RKO (cell line): ENCODE measurements at regions not wholly inside any gene's neighbourhood (a gene's known extent, or its start where the extent isn't known, plus 50 kb on each side); places are given as distances from the start of the nearest gene placed in this dataset.
A peak's percentile ranks its signal among the peaks of the same experiment; 100 is the strongest.
"Not testable (repeated sequence)": the region's sequence is repeated elsewhere in the genome, so short reads cannot be mapped to it uniquely, and the experiment has no call there.

Experiments
- DNase-seq: peaks from one replicate; pipeline ENCODE4 v3.0.0-alpha.2; 2016; ENCODE audit warnings: low spot score

DNA sequence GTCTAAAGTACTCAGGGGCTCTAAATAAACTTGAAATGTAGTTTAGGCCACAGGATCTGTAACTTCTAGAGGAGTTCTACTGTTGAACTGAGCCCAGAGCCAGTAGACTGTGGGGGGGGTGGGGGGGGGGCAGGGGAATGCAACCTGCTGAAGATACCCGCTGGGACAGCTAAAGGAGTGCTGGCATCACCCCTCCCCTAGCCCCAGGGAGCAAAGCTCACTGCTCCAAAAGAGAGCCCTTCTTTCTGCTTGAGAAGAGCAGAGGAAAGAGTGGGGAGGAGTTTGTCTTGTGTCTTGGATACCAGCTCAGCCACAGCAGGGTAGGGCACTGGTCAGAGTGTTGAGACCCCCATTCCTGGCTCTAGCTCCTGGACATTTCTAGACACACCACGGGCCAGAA, 414.0 kb upstream of the KLHL29 start:
- DNase-seq: no peak

DNA sequence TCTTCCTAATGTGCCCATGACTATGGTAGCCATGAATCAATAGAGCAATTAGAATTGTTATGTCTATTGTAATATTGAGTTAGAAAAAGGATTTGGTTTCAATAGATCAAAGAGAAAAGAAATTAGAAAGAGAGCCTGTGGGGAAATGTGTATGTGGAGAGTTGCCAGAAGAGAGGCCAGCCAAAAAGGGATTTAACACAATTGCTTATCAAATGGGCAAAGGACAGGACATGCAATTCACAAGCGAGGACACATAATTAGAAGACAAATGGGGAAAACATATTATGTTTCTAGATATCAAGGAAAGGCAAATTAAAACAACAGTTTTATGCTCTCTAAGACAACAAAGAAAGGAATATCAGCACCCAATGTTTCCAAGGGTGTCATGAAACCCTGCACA, 403.2 kb upstream of the KLHL29 start:
- no peak for DNase-seq

DNA sequence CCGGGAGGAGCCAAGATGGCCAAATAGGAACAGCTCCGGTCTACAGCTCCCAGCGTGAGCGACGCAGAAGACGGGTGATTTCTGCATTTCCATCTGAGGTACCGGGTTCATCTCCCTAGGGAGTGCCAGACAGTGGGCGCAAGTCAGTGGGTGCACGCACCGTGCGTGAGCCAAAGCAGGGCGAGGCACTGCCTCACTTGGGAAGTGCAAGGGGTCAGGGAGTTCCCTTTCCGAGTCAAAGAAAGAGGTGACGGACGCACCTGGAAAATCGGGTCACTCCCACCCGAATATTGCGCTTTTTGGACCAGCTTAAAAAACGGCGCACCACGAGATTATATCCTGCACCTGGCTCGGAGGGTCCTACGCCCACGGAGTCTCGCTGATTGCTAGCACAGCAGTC, 400.8 kb upstream of the KLHL29 start:
- DNase-seq: not testable (repeated sequence)

DNA sequence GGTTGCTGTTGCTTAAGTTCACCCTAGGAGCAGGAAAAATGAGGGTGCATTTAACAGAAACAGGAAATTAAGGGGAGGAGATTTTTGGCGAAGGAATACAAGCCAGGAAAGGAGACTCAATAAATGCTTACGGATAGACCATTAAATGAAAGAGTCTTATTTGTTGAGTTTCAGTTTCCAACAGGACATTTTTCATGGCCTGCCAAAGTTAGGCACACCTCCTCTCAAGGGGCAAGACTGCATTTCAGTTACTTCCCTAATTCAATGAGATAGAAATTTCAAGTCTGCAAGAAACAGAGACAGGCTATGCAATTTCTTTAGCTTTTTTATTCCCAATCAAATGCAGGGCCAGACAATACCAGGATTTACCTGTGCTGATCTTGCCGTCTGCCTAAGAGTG, 394.7 kb upstream of the KLHL29 start:
- DNase-seq: no peak

DNA sequence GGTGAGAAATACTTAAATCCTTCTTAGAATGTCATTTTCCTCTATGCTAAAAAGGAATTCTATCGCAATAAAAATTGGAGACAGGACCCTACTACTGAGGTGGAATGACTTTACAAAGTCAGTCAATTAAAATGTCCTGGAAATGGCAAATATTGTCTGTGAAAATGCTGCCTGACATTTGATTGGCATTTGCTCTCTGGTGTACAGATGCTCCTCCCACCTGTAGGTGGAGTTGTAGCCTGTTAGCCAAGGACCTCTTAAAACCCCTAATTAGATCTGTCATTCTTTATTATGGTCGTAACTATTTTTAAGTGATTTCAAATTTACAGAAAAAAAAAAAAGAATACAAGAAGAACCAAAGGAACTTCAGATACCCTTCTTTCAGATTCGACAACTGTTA, 393.1 kb upstream of the KLHL29 start:
- peak; percentile 14 for DNase-seq

DNA sequence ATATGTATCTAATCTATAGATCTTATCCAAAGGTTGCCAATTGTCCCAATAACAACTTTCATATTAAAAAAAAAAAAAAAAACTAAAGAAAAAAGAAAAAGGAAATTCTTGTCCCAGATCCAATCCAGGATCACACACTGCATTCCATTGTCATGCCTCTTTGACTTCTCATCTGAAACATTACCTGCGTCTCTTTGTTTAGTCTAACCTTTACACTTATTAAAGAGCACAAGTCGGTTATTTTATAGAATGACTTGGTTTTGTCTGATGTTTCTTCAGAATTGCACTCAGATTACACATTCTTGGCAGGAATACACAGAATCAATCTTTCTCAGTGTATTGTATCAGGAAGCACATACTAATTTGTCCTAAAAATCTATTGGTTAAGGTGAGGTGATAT, 392.5 kb upstream of the KLHL29 start:
- no peak for DNase-seq

DNA sequence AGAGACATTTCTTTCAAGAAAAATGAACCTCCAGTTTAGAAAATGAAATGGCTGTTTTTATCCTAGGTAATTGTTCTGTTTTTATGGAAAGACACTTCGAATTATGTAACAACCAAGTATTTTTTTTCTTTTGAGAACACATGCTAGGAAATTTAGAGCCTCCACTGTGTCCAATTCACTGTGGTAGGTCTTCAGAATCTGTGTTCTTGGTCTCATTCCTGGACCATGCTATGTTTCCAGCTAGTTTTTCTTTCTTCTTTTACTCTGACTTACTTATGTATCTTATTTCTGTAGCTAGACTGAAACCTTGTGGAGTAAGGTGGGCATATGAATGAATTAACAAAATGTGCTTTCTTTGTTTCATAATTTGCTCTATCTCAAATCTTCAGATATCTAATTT, 391.7 kb upstream of the KLHL29 start:
- DNase-seq: no peak

DNA sequence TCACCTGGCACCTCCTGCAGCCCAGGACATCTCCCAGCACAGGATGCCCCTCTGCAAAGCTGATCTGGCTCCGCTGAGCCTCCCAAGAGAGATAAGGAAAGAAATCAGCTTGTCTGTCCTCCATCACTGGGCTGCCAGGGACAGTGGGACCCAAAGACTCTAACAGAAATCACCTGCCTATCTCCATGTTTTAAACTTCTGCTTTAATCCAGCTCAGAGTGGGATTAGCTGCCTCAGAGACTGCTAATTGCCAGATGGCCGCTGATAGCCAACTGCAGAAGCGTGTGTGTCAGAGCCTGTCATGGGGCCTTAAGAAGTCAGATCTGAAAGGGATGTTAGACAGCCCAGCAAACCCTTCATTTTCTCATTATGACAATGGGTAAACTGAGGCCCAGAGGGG, 389.4 kb upstream of the KLHL29 start:
- no peak for DNase-seq

DNA sequence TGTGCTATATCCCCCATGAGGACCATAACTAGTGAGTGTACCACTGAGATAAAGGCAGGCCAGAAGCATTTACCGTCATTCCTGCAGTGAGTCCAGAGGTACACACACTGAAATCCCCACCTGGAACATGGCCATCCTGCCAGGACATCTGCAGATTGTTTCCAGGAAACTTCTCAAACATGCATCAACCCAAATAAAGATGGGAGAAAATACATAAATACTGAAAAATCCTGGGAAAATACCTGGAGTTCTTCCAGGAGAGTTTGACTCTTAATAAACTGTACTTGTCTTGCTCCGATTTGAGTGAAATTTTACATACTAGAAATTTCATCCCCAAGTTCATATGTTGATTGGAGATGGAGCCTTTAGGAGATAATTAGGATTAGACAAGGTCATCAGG, 388.1 kb upstream of the KLHL29 start:
- no peak for DNase-seq

DNA sequence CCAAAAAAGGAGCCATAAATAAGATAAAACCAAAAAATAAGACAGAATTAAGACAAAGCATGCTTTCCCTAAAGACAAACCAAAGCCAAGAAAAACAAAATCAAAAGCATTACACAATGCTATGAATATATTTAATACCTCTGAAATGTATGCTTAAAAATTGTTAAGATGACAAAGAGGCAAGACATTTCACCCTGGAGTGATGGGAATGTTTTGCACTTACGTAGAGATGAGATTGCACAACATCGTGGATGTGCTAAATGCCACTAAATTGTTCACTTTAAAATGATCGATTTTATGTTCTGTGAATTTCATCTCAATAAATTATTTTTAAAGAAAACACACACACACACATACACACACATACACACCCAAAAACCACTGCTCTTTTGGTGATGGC, 386.6 kb upstream of the KLHL29 start:
- no peak for DNase-seq

DNA sequence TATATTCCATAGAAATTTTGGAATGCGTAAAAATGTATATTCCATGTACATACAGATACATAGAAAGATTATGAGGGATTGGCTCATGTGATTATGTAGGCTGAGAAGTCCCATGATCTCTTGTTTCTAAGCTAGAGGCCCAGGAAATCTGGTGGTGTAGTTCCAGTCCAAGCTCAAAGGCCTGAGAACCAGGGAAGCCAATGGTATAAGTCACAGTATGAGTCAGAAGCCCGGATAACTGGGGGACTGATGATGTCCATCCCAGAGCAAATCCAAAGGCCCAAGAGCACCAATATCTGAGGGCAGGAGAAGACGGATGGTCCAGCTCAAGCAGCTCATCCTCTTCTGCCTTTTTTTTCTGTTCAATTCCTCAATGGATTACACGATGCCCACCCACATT, 385.0 kb upstream of the KLHL29 start:
- DNase-seq: peak; percentile 60

DNA sequence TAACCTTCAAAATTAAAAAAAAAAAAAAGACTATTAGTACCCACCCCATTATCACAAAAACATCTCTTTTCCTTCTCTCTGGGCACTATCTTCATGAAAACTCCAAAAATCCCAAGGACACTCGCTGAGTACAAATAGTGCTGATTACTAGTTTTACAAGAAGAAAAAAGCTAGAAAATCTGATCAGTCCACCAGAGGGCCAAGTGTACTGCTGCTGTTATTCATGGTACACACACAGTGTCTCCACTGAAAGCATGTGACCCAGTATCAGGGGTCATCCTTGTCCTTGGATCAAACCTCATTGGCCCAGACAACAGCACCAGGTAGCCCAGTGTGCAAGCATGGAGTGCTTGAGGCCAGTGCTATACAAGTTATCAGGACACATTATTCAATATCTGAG, 382.7 kb upstream of the KLHL29 start:
- no peak for DNase-seq

DNA sequence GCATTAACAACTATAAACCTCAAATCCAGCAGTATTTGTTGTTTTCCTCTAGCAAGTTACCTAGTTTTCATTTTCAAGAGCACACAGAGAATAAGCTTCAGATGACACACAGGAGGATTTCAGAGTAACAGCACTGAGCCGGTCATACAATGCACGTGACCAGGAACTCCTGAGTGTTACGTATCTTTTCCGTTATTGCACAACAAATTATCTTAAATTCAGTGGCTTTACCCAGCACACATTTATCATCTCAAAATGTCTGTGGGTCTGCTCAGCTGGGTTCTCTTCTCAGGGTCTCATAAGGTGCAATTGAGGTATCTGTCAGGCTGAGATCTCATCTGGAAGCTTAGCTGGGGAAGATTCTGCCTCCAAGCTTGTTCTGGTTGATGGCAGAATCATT, 379.5 kb upstream of the KLHL29 start:
- no peak for DNase-seq

DNA sequence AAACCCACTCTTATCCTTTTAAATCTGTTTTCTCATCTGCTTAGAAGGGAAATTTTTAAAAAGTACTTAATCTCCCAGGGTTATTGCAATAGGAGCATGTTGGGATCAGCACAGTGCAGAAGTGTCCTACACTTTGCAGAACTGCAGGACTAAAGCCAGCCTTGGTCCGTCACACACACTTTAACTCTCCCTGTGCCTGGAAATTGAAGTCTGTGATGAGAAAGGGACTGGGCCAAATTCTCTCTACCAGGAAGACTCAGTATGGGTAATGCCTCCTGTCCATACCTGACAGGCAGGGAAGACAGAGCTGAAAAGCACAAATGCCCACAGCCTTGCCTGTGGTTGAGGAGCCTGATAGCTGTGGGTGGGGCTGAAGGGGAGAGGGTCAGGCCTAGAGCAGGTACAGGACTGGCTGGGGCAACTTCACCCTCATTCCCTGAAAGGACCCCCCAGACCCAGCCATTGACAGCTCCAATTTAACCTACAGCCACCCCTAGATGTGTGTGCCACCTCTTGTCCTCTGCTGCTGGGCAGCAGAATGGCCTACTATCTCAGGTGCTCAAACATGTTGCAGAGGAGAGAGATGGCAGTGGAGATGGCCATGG, 377.2 kb upstream of the KLHL29 start:
- no peak for DNase-seq

DNA sequence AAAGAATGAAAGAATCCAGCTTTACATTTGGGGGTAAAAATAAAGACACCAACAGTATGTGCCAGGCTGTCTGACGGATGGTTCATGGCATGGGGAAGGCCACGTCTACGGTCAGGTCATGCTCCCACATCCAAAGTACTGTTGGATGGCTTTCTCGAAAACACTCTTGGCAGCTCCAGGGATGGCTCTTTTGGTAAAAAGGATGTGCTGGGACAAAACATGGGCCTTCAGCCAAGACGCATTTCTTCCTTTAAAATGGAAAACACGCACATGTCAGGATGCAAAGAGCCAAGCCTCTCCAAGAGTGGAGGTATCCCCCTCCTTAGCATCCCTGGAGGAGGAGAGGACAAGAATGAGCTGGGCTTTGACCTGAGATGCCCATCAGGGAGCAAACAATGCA, 376.5 kb upstream of the KLHL29 start:
- DNase-seq: no peak

DNA sequence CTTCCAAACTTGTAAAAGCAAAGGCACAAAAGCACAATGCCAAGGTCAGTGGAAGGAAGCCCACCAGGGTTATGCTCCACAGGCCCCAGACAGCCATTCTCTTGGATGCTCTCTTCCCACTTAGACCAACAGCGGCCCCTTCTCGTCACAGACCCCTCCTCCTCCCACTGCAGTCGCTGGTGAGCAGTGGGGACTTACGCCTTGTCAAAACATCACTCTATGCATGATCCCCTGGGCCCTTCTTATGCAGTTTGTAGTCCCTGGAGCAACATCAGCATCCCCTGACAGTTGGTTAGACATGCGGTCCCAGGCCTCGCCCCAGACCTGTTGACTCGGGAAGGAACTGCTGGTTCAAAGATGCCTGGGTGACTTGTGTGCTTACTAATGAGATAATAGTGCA, 376.0 kb upstream of the KLHL29 start:
- DNase-seq: no peak

DNA sequence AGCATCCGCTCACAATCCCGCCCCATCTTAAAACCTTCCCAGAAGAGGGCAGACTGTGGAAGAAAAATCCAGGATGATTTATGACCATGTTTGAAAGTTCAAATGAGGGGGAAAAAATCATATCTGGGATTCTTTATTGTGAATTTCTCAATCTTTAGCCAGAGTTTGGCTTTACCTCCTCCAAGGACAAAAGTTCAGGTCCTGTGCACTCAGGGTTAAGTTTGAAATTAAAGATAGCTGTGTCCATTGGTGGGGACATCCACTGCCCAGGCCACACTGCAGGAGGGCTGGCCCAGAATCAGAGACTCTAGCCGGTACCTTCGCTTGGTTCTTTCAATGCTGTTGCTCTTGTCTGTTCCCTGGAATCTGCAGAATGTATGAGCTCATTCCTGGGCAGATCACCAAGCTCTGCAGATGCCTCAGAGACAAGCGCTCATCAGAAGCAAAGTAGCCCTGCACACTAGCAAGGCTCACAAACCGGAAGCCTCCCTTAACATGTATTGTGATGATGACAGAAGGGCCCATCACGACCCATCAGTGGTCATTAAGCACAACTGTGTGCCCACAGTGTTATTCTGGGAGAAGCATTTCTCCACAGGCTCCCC, 375.3 kb upstream of the KLHL29 start:
- DNase-seq: no peak

DNA sequence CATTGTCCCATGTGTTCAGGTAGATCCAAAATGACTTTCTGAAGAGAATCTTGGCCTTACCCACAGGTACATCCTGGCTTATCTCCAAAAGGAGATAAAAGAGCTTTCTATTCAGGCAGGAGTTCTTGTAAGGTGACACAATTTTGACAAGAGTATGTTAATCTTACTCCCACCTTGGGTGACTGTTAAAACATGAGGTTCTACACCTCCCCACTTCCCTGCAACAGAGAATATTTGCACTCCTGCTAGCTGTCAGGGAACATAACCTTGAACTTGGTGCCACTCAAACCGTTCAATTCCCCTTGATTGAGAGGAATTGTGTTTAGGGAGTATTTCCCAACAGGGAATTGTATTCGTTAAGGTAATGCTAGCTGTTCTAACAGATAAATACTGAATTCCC, 372.5 kb upstream of the KLHL29 start:
- no peak for DNase-seq

DNA sequence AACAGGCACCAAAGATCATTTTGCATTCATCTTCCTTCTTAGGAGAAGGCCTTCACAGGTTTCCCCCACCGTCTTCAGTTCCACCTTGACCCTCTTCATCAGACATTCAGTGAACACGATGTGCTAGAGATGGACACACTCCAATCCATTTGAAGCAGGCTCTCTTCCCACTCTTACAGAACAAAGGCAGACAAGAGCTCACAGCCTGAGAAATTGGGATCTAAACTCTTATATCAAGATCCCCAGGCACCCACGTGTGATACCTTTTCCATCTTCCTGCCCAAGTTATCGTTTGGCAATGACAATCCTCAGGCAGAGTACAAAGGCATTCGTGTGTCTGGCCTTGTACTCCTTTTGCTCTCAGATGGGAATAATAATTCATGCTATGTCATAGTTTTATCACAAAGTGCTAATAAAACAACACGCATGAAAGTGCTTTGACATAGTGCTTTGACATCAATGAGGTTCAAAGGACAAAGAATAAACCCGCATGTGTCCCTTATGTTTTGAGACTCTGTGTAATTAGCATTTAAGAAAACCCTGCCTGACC, 369.3 kb upstream of the KLHL29 start:
- DNase-seq: no peak

DNA sequence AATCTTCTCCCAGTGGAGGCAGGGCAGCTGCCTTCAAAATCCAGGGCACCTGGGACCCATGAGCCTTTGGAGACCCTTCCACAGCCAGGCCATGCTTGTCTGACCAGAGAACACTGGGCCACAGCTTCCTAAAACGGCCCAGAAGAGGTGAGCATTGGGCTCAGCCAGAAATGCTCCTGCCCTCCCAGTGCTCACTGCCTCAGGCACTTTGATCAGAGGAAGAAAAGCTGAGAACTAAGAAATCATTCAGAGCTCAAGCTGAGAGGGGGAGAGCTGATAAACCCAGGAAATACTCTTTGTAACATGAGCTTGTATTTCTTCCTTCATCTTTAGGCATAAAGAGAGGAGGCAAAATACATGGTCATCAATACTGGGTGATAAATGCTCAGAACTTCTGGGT, 365.5 kb upstream of the KLHL29 start:
- DNase-seq: no peak

DNA sequence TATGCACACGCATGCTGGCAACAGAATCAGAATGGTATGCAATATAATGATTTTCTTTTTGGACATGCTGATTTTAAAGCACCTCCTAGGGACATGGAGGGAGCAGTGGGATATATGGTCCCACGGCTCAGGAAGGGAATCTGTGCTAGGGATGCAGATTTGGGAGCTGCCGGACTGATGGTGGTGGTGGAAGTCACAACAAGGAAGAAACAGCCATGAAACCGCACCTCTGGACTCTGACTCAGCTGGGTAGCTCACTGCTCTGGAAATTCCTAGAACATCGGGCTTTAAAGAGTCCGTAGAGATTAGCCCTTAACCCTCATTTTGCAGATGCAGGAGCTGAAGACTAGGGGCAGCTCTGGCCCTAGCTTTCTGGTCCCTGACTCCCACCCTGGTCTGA, 364.3 kb upstream of the KLHL29 start:
- no peak for DNase-seq

DNA sequence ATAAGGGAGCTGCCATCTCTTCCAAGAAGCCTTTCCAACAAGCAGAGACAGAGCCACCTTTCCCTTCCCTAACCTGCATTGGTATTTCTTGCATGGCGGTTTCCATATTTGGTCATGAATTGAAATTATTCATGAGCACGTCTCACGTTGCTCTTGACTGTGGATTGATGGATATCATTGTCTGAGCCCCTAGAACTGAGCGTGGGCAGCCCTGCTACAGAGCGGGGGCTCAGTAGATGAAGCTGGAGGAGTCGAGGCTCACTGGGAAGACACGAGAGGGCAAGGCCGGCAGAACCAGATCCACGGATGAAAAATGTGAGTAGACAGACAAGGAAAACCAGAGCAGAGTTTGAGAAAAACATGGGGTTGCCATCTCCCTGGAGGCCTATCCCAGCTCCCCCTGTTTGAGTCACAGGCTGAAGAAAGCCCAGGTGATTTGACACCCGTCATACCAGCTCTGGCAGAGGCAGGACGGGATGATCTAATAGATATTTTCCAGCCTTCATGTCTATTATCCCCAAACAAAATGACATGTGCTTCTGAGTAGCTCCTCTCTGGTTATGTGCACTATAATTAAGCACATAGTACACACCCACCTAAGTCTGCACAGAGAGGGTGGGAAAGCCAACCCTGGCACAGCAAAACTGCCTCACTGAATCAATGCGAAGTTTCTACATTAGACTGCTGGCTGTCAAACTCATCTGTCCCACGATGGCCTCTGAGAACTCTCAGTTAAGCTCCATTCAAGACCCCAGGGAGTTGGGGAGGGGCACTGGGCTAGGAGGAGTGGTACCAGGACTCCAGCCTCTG, 363.5 kb upstream of the KLHL29 start:
- no peak for DNase-seq

DNA sequence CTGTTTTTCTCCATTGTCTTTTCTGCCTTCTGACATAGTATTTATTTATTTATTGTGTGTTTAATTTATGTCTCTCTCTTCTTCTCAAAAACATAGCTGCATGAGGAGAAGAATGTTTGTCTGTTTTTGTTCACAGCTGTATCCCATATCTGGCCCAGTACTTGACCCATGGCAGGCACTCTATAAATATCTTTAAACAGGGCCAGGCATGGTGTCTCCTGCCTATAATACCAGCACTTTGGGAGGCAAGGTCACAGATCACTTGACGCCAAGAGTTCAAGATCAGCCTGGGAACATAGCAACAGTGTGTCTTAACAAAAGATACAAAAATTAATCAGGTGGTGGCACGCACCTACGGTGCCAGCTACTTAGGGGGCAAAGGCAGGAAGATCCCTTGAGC, 361.3 kb upstream of the KLHL29 start:
- no peak for DNase-seq
